NCI-H748 (cell line): ENCODE measurements at regions not wholly inside any gene's neighbourhood (a gene's known extent, or its start where the extent isn't known, plus 50 kb on each side); places are given as distances from the start of the nearest gene placed in this dataset.
"Not testable (repeated sequence)": the region's sequence is repeated elsewhere in the genome, so short reads cannot be mapped to it uniquely, and the experiment has no call there.

ENCODE experiments used
- DNase-seq: peaks from one replicate; lab custom pipeline; 2025; ENCODE audit not compliant: unreplicated experiment; lab: John Stamatoyannopoulos, UW

- no peak for DNase-seq
Measured at GRCh38 chr14:43595096-43595772, 911.8 kb downstream of the FSCB start.

DNA sequence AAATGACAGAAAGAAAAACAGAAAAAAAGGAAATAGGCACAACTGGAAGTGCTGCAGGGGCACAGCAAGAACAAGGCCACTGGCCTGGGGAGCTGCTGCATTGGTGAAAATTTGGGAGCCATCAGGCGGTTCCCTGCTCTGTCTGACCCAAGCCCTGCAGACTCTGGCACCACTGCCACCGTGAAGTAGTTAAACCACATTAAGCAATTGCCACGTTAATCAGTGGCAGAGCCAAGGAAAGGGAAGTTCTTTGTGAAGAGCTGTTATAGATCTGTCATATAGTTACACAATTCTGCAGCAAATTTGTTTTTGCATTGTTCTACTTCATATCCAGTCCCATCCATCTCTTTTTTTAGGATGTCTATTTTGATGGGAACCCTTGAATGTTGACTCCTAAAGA lies 915.3 kb downstream of the FSCB start:
- no peak for DNase-seq

GRCh38 chr14:43587183-43587582 lies 919.9 kb downstream of the FSCB start:
- no peak for DNase-seq

DNA sequence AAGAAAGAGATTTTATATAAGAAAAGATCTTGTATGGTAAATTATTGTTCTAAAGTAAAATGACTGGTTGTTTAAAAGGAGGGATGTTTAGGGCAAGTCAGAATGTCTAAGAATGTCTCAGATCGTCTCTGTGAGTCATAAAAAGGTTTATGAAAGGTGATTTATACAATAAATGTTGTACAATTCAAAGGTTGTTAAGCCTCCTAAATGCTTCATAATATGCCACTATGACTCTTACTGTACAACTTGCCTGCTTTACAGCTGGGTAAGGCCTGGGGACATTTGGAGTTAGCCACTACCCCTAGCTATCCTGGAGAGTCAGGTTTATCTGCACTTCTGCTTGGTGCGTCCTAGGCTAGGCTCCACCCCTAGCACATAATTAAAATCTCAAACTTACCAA lies 927.4 kb downstream of the FSCB start:
- no peak for DNase-seq

DNA sequence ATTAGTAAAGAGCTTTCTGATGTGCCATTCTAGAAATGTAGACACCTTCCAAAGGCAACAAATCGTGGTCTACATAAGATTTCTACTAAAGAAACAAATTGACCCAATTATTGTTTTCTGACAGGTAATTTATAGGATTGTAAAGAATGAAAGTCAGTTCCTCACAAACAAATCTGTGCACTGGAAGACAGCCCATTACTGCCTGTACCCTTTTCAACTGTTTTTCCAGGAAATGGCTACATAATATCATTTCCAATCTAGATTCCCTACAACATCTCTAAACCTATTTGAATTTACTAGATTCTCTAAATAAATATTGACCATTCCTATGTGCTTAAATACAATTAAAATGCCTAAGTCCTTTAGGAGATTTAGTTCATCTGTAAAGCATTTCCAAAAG lies 939.1 kb downstream of the FSCB start:
- no peak for DNase-seq

DNA sequence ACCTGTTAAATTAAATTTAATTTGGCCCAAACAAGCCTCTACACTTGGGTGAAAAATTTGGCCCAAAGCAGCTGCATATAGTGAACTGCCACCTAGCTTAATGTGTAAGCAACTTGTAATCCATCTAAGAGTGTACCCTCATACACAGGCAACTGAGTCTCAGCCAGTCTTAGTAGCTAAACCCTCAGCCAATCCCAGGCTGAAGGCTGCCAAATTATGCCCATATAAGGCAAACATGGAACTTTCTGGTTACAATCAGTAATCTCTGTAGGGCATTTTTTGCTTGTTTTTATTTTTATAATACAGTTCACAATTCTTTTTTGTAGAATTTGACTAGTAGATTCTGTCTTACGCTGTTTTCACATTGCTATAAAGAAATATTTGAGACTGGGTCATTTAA lies 958.7 kb downstream of the FSCB start:
- no peak for DNase-seq

DNA sequence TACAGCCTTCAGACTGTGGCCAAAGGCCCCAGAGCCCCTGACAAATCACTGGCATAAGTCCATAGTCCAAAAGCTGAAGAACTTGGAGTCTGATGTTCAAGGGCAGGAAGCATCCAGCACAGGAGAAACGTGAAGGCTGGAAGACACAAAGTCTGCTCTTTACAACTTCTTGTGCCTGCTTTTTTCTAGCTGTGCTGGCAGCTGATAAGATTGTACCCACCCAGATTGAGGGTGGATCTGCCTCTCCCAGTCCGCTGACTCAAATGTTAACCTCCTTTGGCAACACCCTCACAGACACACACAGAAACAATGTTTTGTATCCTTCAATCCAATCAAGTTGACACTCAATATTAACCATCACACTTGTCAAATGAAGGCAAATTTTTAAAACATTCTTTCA lies 959.5 kb downstream of the FSCB start:
- DNase-seq: not testable (repeated sequence)

- no peak for DNase-seq
Measured at GRCh38 chr14:43541356-43541755, 965.7 kb downstream of the FSCB start.

DNA sequence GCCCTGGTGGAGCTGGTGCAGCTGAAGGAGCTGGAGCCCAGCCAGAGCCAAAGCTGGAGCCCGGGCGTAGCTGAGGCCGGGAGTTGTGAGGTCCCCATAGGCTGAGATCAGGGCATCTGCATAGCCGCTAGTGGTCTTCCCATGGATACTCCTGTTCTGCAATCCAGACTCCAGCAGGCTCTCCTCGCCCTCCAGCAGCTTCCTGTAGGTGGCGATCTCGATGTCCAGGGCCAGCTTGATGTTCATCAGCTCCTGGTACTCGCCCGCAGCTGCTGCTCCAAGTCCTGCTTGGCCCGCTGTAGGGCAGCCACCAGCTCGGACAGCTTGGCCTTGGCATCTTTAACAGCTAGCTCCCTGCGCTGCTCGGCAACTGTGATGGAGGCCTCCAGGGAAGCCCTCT lies 966.1 kb downstream of the FSCB start:
- no peak for DNase-seq

- DNase-seq: no peak
Measured at GRCh38 chr14:43539210-43539609, 967.9 kb downstream of the FSCB start.

GRCh38 chr14:43535231-43535838 lies 971.7 kb downstream of the FSCB start:
- DNase-seq: no peak

DNA sequence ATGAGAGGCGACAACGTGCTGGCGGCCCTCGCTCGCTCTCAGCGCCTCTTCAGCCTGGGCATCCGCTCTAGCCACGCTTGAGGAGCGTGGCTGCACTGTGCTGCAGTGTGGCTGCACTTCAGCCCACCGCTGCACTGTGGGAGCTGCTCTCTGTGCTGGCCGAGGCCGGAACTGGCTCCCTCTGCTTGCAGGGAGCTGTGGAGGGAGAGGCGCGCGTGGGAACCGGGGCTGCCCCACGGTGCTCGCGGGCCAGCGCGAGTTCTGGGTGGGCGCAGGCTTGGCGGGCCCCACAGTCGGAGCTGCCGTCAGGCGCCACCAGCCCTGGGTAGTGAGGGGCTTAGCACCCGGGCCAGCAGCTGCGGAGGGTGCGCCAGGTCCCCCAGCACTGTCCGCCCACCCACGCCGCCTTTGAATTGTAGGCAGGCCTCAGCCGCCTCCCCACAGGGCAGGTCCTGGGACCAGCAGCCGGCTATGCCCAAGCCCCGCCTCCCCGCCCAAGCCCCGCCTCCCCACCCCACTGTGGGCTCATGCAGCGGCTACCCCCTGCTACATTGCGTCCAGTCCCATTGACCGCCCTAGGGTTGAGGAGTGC lies 974.2 kb downstream of the FSCB start:
- no peak for DNase-seq

DNA sequence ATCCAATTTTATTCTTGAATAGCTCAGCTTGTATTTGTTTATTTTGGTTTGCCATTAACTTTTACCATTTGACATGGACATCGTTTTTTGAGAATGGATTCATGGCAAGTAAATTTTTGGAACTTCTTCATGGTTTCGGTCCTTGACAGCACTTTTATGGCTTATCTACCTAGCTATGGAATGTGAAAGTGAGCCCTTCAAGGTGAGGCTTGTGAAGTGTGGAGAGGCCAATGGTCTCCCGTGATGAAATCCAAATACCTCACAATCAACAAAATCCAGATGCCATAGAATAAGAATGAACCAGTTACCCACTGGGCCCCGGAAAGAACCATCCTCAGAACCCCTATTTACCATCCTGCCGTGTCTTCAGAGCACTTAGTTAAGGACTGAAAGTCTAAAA lies 978.8 kb downstream of the FSCB start:
- no peak for DNase-seq

DNA sequence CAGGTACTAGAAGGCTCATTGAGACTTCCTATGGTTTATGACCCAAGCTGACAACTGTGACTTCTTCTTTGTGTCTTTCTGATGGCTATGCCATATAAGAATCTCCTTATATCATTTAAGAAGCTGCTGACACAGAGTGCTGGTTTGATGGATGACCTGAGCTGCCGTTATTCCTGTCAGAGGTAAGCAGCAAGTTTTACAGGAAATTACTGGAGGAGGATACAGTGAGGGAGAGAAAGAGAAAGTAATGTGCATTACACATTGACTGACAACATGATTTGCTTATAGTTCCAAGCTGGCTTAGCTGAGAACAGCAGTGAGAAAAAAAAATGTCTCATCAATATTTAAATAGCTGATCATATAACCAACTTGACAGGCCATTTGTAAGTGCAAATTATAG lies 981.4 kb downstream of the FSCB start:
- no peak for DNase-seq

- no peak for DNase-seq
Measured at GRCh38 chr14:43522901-43523300, 984.2 kb downstream of the FSCB start.

DNA sequence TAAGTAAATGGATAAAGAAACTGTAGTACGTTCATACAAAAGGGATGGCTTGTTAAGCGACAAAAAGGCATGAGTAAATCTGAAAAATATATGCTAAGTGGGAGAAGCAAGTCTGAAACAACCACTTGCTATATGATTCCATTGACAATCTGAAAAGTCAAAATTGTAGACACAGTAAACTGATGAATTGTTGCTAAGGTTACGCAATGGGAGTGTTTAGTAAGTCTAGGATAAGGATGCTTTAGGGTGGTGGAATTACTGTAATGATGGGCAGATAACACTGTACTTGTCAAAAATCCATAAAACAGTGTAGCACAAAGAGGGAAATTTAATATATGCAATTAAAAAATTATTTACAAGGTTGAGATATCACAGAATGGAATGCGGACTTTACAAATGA lies 984.9 kb downstream of the FSCB start:
- peak; percentile 11 for DNase-seq

DNA sequence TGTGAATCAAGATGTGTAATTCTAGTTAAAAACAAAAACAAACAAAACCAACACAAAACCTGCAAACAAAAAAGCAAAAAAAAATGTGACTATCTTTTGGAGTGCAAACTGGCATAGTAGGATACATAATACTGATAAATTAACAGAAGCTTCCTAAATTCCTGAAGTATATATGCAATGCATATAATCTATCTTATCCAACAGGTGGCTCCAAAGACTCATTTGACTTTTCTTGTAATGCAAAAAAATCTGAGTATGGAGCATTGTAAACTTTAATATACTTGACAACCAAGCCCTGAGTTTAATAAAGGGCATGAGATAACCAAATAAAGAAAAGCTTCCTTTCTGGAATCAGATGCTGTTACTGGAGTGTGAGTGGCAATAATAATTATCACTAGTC lies 1003.6 kb downstream of the FSCB start:
- DNase-seq: peak; percentile 51

DNA sequence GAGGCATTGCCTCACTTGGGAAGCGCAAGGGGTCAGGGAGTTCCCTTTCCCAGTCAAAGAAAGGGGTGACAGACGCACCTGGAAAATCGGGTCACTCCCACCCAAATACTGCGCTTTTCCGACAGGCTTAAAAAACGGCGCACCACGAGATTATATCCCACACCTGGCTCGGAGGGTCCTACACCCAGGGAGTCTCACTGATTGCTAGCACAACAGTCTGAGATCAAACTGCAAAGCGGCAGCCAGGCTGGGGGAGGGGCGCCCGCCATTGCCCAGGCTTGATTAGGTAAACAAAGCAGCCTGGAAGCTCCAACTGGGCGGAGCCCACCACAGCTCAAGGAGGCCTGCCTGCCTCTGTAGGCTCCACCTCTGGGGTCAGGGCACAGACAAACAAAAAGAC lies 1014.7 kb downstream of the FSCB start:
- not testable (repeated sequence) for DNase-seq

GRCh38 chr14:43483415-43483814 lies 1023.7 kb downstream of the FSCB start:
- no peak for DNase-seq

DNA sequence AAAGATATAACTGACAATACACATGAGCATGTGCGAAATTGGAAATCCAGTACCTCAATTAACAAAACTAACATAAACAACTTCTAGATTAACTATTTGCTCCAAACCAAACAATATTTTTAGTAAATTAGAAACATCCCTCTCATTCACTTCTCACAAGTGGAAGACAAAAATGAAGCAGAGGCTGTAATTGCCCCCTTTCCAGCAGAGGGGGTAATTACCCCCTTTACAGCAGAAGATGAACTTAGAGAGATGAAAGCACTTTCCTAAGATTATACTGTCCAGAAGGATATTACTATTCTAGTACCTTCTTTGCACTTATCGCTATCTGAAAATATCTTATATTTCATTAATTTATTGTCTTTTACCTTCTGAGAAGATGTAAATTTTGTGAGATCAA lies 1025.2 kb downstream of the FSCB start:
- DNase-seq: no peak

- no peak for DNase-seq
Measured at GRCh38 chr14:43480976-43481375, 1026.1 kb downstream of the FSCB start.

- DNase-seq: peak; percentile 95
Measured at GRCh38 chr14:43479596-43480195, 1027.4 kb downstream of the FSCB start.
